ENCODE measurements at regions not wholly inside any gene's neighbourhood (a gene's known extent, or its start where the extent isn't known, plus 50 kb on each side); places are given as distances from the start of the nearest gene placed in this dataset.

- Histone ChIP-seq H4K5ac (ENCODE audit: insufficient read length, low read depth, low read length) (no peak overlapping the region), H3K36me3 (ENCODE audit: control insufficient read depth in 2 of 4, insufficient read depth in 4 of 4, low read length in 3 of 4) (no peaks in the 10 kb centered on the region), H4K20me1 (replicated peaks in 1 of 2; ENCODE audit: control insufficient read depth in 1 of 2, insufficient read depth in 2 of 2, low read length in 2 of 2) (no peaks in the 10 kb centered on the region), H4K8ac (ENCODE audit: extremely low read depth, insufficient read depth, low read length) (no peak overlapping the region), H2BK20ac (ENCODE audit: low read length) (no peak overlapping the region), H3K4me1 (replicated peaks in 1 of 4; ENCODE audit: control insufficient read depth in 3 of 4, insufficient read depth in 4 of 4, low read length in 3 of 4) (peaks cover 0 to 2% (median 0%) of the 10 kb centered on the region in 4 experiments; a peak in 2 of 7 replicates), H3K23ac (ENCODE audit: insufficient read length) (no peak overlapping the region), H3K18ac (ENCODE audit: extremely low read depth, low read length) (no peak overlapping the region), H2BK12ac (ENCODE audit: low read depth, low read length) (no peak overlapping the region), H3K4me3 (ENCODE audit: extremely low read depth in 1 of 4, insufficient read depth in 2 of 4, low read depth in 3 of 4, low read length in 4 of 4) (no peak overlapping the region), H3K79me1 (ENCODE audit: low read depth, low read length) (no peaks in the 10 kb centered on the region), H2BK15ac (ENCODE audit: low read length) (no peak overlapping the region), H3K27me3 (replicated peaks in 1 of 4; ENCODE audit: control insufficient read depth in 3 of 4, extremely low read depth in 1 of 4, insufficient read depth in 3 of 4, low read length in 3 of 4) (no peaks in the 10 kb centered on the region), H2BK120ac (replicated peaks; ENCODE audit: low read depth, low read length) (no peak overlapping the region), H3K14ac (ENCODE audit: insufficient read length) (no peak overlapping the region), H3K4ac (replicated peaks; ENCODE audit: insufficient read length, low read depth, low read length) (no peak overlapping the region), H2BK5ac (ENCODE audit: low read depth, low read length) (no peak overlapping the region), H3K27ac (ENCODE audit: low read depth, low read length) (no peak overlapping the region), H2AFZ (ENCODE audit: low read length) (no peak overlapping the region), H3K9me3 (ENCODE audit: insufficient read depth in 2 of 2, low read depth in 1 of 2, low read length in 1 of 2) (peaks cover 13 to 14% of the 10 kb centered on the region in 2 experiments; a peak in 3 of 4 replicates), H3K79me2 (ENCODE audit: control insufficient read depth in 1 of 2, insufficient read depth in 2 of 2, low read length in 2 of 2) (no peaks in the 10 kb centered on the region), H4K91ac (replicated peaks; ENCODE audit: insufficient read length, low read length) (no peak overlapping the region), H3K4me2 (ENCODE audit: insufficient read depth in 1 of 2, low read depth in 2 of 2, low read length in 2 of 2) (no peak overlapping the region), H3K23me2 (ENCODE audit: low read depth, low read length) (no peaks in the 10 kb centered on the region), H3K9ac (replicated peaks in 1 of 4; ENCODE audit: extremely low read depth in 1 of 4, low read depth in 3 of 4, low read length in 3 of 4) (no peak overlapping the region), H3K56ac (replicated peaks; ENCODE audit: insufficient read length, low read depth, low read length) (no peak overlapping the region), H2AK5ac (ENCODE audit: low read depth, low read length) (no peak overlapping the region)
- FAIRE-seq (no peak), DNase-seq (ENCODE audit: low read depth in 1 of 2, low spot score in 2 of 2) (no peak)
- POLR2A ChIA-PET (ENCODE audit: partially characterized antibody) = no interaction called here
- CTCF ChIA-PET (ENCODE audit: partially characterized antibody) = no interaction called here
- TF ChIP-seq SP1 (IDR thresholded peaks at IDR 0.05; ENCODE audit: low read depth, low read length) (no peak), POU5F1 (IDR thresholded peaks at IDR 0.05; ENCODE audit: low read depth, low read length) (no peak), FOSL1 (IDR thresholded peaks at IDR 0.05; ENCODE audit: insufficient read depth, low read depth, low read length) (no peak), NRF1 (IDR thresholded peaks at IDR 0.05; ENCODE audit: low read depth, low read length) (no peak), SRF (IDR thresholded peaks at IDR 0.05; ENCODE audit: low read depth, low read length) (no peak), HDAC6 (IDR thresholded peaks at IDR 0.05; ENCODE audit: low read depth, low read length) (no peak), YY1 (IDR thresholded peaks at IDR 0.05; ENCODE audit: low read depth, low read length) (no peak), MAFK (IDR thresholded peaks at IDR 0.05; ENCODE audit: low read depth, low read length) (no peak), CTCF (IDR thresholded peaks at IDR 0.05; ENCODE audit: control extremely low read depth in 1 of 3, insufficient read depth in 1 of 3, low read depth in 1 of 3, low read length in 3 of 3) (no peak), POLR2AphosphoS5 (IDR thresholded peaks at IDR 0.05; ENCODE audit: low read depth, low read length) (no peak), KDM4A (IDR thresholded peaks at IDR 0.05; ENCODE audit: low read depth, low read length, severe bottlenecking) (no peak), EP300 (IDR thresholded peaks at IDR 0.05; ENCODE audit: borderline replicate concordance in 1 of 2, low read depth in 2 of 2, low read length in 2 of 2) (no peak), USF2 (IDR thresholded peaks at IDR 0.05; ENCODE audit: low read length) (no peak)
These were observed 367.9 kb downstream of the TMEM38B start for GRCh38 chr9:106062250-106062649.

Measured in H1 (cell line).